HepG2 (cell line): ENCODE measurements at regions not wholly inside any gene's neighbourhood (a gene's known extent, or its start where the extent isn't known, plus 50 kb on each side); places are given as distances from the start of the nearest gene placed in this dataset.

Experiments used
- ATM ChIP-seq: fragments of 450-650 bp; IDR thresholded peaks from 2 replicates; pipeline ENCODE4 v1.7.1; 2017; ENCODE audit warnings: mild to moderate bottlenecking, borderline replicate concordance
- ATRX ChIP-seq: sonication (generic); formaldehyde crosslinking; IDR thresholded peaks from 2 replicates; pipeline ENCODE4 v1.4.0; 2020; ENCODE audit warnings: missing genetic modification reagents, borderline replicate concordance
- BORCS8-MEF2B ChIP-seq: sonication (generic); formaldehyde crosslinking; IDR thresholded peaks from 2 replicates; pipeline ENCODE4 v1.8.0; 2022; ENCODE audit warnings: mild to moderate bottlenecking, missing genetic modification reagents
- CHD2 ChIP-seq: IDR thresholded peaks from 2 replicates; pipeline ENCODE4 v1.6.1; 2011; ENCODE audit warnings: low read depth, low read length, improper control_type of control experiment
- FOXA3 ChIP-seq: IDR thresholded peaks from 2 replicates; pipeline ENCODE4 v1.6.1; 2016; ENCODE audit warnings: missing genetic modification reagents, missing compliant biosample characterization
- GMEB1 ChIP-seq: sonication (generic); formaldehyde crosslinking; IDR thresholded peaks from 2 replicates; pipeline ENCODE4 v1.5.1; 2020; ENCODE audit warnings: missing genetic modification reagents, mild to moderate bottlenecking, borderline replicate concordance
- HNRNPL ChIP-seq: fragments of 200-400 bp; formaldehyde crosslinking; IDR thresholded peaks from 2 replicates; pipeline ENCODE4 v1.6.1; 2017; ENCODE audit warnings: mild to moderate bottlenecking, low read depth, low read length
- KAT2B ChIP-seq: fragments of 150-350 bp; IDR thresholded peaks from 2 replicates; pipeline ENCODE4 v1.6.1; 2014; ENCODE audit warnings: low read depth, low read length, borderline replicate concordance
- NCOR1 ChIP-seq: fragments of 200-600 bp; sonication (generic); IDR thresholded peaks from 2 replicates; pipeline ENCODE4 v1.7.0; 2017; ENCODE audit warnings: antibody characterized with exemption, low read length, borderline replicate concordance
- NKX3-1 ChIP-seq: sonication (generic); formaldehyde crosslinking; IDR thresholded peaks from 2 replicates; pipeline ENCODE4 v1.5.0; 2020; ENCODE audit warnings: missing genetic modification reagents
- RBFOX2 ChIP-seq: fragments of 200-400 bp; formaldehyde crosslinking; IDR thresholded peaks from 2 replicates; pipeline ENCODE4 v1.6.1; 2017; ENCODE audit warnings: low read depth, mild to moderate bottlenecking, low read length
- RXRB ChIP-seq: IDR thresholded peaks from 2 replicates; pipeline ENCODE4 v1.6.1; 2016; ENCODE audit warnings: borderline replicate concordance, missing genetic modification reagents, missing compliant biosample characterization
- SAP130 ChIP-seq: IDR thresholded peaks from 2 replicates; pipeline ENCODE4 v1.6.1; 2016; ENCODE audit warnings: low read depth
- SIX4 ChIP-seq: sonication (generic); formaldehyde crosslinking; IDR thresholded peaks from 2 replicates; pipeline ENCODE4 v1.4.0; 2020; ENCODE audit warnings: missing genetic modification reagents
- SRSF1 ChIP-seq: fragments of 200-400 bp; formaldehyde crosslinking; optimal IDR thresholded peaks from 2 replicates; pipeline ENCODE3; 2017; ENCODE audit warnings: mild to moderate bottlenecking, low read depth, low read length, moderate library complexity
- USF2 ChIP-seq, 2 experiments: sonication (generic) in 1 of 2; formaldehyde crosslinking in 1 of 2; IDR thresholded peaks; 2 replicates each; pipeline versions ENCODE4 v1.5.1 to v1.6.1; 2011 to 2020; ENCODE audit warnings: borderline replicate concordance in 1 of 2, low read depth in 1 of 2, low read length in 1 of 2, mild to moderate bottlenecking in 1 of 2, missing genetic modification reagents in 1 of 2, moderate library complexity in 1 of 2
- ZNF329 ChIP-seq: sonication (generic); formaldehyde crosslinking; IDR thresholded peaks from 2 replicates; pipeline ENCODE4 v1.9.0; 2021; ENCODE audit warnings: low read depth, mild to moderate bottlenecking, missing genetic modification reagents
- ZNF343 ChIP-seq: sonication (generic); formaldehyde crosslinking; IDR thresholded peaks from 2 replicates; pipeline ENCODE4 v1.4.0; 2020; ENCODE audit warnings: mild to moderate bottlenecking, missing genetic modification reagents
- ZNF572 ChIP-seq: sonication (generic); formaldehyde crosslinking; IDR thresholded peaks from 2 replicates; pipeline ENCODE4 v1.5.1; 2020; ENCODE audit warnings: mild to moderate bottlenecking, missing genetic modification reagents
- TF ChIP-seq, protein P1 (sequence below): sonication (generic); formaldehyde crosslinking; IDR thresholded peaks from 2 replicates; pipeline ENCODE4 v1.8.1; 2023; ENCODE audit warnings: mild to moderate bottlenecking, missing genetic modification reagents
- TF ChIP-seq, protein P2 (sequence below): sonication (generic); formaldehyde crosslinking; IDR thresholded peaks from 2 replicates; pipeline ENCODE4 v1.4.0; 2020; ENCODE audit warnings: missing genetic modification reagents

DNA sequence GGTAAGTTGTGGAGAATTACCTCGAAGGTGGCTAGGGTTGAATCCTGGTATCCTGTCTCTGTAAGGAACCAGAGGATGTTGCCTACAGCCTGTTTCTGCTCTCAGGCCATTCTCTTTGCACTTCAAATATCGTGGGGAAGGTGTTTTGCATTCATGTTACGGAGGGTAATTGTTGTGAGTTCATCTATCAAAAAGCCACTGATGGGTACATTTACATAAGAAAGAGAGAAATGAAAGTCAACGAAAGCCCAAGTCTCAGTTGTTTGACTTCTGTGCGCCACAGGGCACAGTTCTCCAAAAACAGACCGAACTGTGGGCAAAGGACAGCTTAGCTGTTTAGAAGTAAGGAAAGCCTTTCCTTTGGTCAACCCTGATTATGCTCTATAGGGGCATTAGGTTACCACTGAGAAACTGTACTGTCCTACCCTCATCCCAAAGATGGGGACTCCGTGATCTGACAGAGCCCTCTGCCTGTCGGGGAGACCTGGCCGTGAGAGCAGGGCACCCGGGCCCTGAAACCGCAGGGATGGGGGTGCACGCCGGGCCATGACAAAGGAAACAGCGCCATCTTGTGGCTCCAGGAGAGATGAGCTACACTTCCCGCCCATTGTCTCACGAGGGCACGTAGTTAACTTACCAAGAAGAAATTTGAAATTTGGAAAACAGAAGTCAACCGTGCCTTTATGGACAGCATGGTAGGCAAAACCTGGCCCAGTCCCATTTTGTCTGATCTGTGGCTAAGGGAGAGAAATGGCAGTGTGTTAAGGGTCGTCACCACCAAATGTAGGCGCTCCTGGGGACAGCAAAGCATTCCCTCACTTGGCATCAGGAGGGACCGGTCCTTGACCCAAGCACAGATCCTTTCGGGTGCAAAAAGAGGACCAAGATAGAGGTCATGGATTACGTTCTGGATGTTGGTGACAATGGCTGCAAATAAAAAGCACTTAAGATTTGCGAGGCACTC lies 74.5 kb upstream of the DYNLRB2 start (continued):
- TF ChIP-seq USF2 (IDR thresholded peaks at IDR 0.05; ENCODE audit: low read depth, low read length) (no peak), USF2 (CRISPR knock-in tag; IDR thresholded peaks at IDR 0.05; ENCODE audit: borderline replicate concordance) (no peak; the same call in 1 of the 2 replicates), SAP130 (CRISPR knock-in tag) (no peak), ZNF329 (no peak), ZNF572 (peak; percentile 67; the same call in 1 of the 2 replicates), NCOR1 (no peak), ZNF343 (CRISPR knock-in tag) (no peak), CHD2 (no peak), RBFOX2 (no peak), KAT2B (no peak), HNRNPL (no peak), NKX3-1 (0 out of 2 replicates have a peak, but pooled peaks have one; percentile 26), ATRX (CRISPR knock-in tag) (no peak), SIX4 (no peak), BORCS8-MEF2B (peak; percentile 80), GMEB1 (peak; percentile 30; the same call in 1 of the 2 replicates), ATM (no peak), FOXA3 (no peak), SRSF1 (no peak), RXRB (CRISPR knock-in tag) (no peak; the same call in 1 of the 2 replicates)
- TF ChIP-seq, protein P1, sequence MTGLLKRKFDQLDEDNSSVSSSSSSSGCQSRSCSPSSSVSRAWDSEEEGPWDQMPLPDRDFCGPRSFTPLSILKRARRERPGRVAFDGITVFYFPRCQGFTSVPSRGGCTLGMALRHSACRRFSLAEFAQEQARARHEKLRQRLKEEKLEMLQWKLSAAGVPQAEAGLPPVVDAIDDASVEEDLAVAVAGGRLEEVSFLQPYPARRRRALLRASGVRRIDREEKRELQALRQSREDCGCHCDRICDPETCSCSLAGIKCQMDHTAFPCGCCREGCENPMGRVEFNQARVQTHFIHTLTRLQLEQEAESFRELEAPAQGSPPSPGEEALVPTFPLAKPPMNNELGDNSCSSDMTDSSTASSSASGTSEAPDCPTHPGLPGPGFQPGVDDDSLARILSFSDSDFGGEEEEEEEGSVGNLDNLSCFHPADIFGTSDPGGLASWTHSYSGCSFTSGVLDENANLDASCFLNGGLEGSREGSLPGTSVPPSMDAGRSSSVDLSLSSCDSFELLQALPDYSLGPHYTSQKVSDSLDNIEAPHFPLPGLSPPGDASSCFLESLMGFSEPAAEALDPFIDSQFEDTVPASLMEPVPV (CRISPR knock-in tag), result peak; percentile 20; the same call in 1 of the 2 replicates
- TF ChIP-seq, protein P2, sequence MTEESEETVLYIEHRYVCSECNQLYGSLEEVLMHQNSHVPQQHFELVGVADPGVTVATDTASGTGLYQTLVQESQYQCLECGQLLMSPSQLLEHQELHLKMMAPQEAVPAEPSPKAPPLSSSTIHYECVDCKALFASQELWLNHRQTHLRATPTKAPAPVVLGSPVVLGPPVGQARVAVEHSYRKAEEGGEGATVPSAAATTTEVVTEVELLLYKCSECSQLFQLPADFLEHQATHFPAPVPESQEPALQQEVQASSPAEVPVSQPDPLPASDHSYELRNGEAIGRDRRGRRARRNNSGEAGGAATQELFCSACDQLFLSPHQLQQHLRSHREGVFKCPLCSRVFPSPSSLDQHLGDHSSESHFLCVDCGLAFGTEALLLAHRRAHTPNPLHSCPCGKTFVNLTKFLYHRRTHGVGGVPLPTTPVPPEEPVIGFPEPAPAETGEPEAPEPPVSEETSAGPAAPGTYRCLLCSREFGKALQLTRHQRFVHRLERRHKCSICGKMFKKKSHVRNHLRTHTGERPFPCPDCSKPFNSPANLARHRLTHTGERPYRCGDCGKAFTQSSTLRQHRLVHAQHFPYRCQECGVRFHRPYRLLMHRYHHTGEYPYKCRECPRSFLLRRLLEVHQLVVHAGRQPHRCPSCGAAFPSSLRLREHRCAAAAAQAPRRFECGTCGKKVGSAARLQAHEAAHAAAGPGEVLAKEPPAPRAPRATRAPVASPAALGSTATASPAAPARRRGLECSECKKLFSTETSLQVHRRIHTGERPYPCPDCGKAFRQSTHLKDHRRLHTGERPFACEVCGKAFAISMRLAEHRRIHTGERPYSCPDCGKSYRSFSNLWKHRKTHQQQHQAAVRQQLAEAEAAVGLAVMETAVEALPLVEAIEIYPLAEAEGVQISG (CRISPR knock-in tag), result peak; percentile 73
